Stimulated activated CD4-positive, alpha-beta T cell treated with anti-CD3 and anti-CD28 coated beads, Interleukin-12 subunit alpha, Interleukin-12 subunit beta, amount 100 ng/mL, for 48 hours (primary cell): ENCODE measurements at regions not wholly inside any gene's neighbourhood (a gene's known extent, or its start where the extent isn't known, plus 50 kb on each side); places are given as distances from the start of the nearest gene placed in this dataset.
A peak's percentile ranks its signal among the peaks of the same experiment; 100 is the strongest.

Source experiments
- DNase-seq, 3 donors: peaks; one replicate each; pipeline ENCODE4 v3.0.0-alpha.2; 2020; ENCODE audit warnings: low read depth in 2 of 3, low spot score in 1 of 3

DNA sequence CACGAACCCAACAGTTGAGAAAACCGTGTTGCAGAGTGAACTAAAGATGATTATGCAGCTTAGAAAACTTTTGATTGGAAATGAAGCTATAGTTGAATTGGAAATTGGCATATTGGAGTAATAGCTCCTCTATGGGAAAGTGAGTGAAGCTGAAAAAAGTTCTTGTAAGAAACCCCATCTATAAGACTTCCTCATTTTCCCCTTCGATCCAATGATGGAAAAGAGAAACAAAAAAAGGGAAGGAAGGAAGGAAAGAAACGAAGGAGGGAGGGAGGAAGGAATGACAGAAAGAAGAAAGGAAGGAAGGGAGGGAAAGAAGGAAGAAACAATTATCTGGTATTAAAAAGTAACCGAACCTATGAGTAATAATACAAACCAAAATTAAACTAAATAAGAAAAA, 791.8 kb upstream of the NR2F2 start:
- no peak for DNase-seq

DNA sequence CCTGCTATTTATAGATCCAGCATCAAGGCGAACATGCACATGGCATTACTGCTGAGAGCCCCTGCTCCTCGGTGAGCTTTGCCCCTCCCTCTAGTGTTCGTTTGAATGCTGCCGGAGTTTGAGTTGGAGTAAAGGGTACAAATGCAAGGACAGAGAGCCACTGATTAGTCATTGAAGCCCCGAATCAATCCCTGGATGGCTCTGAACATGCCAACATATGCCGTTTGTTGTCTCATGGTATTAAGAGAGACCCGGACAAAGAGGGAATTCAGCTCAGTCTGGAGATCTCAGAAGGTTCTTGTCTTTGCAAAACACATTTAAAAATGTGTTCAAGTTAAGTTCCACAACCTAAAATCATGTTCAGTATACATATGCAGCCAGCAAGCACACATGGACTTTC, 789.2 kb upstream of the NR2F2 start:
- DNase-seq, result no peak

DNA sequence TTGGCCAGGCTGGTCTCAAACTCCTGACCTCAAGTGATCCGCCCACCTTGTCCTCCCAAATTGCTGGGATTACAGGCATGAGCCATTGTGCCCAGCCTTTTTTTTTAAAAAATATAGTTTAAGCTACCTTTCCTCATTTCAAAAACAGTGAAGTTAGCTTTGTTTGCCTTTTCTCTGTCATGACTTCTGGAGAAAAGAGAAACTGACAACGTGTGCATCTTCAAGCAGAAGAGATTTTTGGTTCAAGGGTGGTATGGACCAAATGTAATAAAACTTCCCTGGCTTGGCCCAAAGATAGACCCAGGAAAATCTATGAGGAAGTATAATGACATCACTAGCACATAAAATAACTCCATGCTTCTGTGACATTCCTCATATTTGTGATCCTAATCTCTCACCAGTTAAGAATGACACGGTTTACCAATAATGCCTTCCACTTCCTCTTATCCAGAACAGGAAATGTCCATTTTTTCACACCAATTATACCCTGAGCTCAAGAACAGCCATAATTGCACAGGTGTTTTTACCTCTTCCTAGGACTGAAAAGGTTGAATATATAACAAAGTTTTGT, 781.2 kb upstream of the NR2F2 start:
- no peak for DNase-seq

DNA sequence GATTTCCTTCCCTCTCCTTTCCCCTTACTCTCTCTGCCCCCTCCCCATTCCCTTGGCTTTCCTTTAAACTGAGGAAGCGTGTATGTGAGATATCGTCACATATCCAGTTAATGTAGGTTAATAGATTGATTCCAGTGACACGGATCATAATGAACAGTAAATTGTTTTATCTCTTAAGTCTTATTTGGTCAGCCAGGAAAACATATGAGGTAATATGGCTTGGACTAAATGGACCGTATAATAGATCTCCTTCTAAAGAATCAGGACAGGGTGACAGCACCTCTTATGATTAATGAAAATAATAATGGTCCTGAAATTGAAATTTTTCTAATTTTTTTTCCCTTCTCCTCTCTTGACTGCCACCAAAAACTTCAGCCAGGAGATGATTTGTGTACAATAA, 779.8 kb upstream of the NR2F2 start:
- no peak for DNase-seq

DNA sequence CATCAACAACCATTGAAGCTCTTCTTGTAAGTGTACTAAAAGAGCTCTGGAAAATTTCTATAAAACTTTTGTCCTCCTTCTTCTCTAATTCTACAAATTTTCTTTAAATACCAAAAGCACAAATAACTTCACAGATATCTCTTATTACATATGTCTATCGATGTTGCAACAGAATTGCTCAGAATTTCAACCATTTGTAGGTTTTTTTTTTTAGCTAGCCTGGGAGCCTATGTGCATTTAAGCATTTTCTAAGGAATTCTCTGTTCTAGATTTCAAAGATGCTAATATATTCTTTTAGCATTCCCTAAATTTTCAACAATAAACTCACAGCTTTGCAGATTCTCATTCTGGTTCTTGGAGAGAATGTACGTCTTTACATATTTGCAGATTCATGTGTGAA, 774.3 kb upstream of the NR2F2 start:
- no peak for DNase-seq

DNA sequence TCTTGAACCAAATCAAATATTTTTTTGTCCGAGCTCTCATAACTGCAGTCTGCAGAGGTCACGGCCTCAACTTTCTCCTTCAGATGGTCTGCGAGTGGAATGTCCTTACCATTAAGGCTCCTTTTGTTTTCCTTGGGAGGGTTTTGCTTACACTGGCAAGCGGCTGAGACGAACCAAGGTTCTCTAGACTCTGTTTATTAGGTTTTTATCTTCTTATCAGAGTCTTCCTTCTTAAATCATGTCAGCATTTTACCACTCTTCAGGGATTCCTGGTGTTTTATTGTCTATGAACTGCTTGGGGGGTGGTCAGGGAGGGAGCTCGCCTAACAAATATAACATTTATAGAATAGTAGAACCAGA, 773.7 kb upstream of the NR2F2 start:
- no peak for DNase-seq

DNA sequence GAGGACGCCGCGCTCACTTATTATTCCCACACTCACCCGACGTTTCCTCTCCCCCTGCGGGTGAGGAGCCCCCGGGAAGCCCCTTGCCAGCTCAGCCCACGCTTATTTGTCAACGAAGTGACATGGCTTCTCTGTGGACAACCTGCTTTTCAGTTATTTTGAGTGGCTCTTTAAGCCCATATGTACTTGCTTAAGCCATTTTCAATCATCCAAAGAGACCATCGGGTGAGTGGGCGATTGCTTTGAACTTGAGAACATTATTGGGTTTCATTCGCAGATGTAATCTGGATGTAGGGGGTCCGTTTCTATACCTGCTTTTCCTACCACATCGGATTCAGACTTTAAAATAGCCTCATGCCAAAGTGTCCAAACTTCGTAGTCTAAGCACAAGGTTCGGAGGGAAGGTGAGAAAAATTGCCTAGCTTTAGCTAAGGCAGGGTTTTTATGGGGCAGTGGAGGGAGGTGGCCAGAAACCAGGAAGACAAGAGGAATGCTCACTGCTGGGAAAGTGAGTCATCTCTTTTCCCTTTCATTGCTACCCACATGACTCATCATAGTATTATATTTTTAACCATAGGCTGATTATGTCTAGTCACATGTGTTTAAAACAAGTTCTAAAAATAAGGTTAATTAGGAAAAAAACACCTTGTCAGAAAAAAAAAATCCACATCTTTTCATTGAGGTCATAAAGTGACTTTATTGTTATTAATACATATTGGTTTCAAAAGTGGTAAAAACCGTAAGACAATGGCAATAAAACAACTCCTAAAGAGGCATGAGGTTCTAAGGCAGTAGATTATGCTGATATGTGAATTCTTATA, 773.1 kb upstream of the NR2F2 start:
- DNase-seq, result peak in 1 of 3 donors; percentile 3

DNA sequence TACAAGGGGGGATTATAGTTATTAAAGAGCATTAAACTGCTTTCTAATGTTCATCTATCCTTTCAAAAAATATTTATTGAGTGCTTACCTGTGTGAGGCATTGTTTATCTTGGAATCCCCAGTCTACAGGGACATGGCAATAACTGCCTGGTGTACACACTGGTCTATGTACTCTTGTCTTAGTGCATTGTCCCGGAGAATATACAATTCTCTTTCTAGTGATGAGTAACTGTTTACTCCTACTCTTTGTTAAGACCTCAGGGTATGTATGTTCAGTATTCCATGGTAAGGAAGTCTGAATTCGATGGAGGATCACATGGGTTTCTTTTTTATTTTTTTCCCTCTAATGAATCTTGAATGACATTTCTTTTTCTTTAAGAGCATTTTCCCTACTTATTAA, 772.4 kb upstream of the NR2F2 start:
- no peak for DNase-seq

DNA sequence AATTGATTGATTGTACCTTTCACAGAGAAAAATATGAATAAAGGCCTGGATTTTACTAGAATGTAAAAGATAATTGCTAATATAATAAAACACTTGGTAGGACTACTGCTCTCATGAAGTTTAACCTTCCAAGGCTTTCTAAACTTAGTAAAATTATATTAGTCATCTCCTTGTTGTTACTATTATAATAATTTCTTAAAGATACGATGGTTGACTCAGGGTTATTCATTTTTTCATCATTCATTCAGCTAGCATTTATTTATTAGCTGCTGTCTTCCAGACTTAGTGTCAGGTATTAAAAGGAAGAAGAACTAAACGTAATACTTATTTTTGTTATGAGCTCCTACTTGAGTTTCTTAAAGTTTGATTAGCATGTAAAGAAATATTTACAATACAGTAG, 771.6 kb upstream of the NR2F2 start:
- DNase-seq, result no peak

DNA sequence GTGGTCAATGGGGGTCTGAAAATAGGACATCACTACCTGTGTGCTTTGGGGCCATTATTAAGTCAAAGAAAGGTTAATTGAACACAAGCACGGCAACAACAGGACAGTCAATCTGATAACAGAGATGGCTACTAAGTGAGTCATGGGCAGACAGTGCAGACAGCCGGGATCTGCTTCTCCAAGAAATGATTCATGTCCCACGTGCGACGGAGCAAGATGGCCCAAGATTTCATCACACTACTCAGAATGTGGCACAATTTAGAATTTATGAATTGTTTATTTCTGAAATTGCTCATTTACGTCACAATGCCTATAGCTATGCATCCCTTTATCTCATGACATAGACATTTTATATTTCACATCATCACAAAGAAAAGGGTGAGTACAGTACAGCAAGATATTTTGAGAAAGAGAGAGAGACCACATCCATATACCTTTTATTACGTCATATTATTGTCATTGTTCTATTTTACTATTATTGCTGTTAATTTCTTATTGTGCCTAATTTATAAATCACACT, 770.6 kb upstream of the NR2F2 start:
- DNase-seq, result no peak

DNA sequence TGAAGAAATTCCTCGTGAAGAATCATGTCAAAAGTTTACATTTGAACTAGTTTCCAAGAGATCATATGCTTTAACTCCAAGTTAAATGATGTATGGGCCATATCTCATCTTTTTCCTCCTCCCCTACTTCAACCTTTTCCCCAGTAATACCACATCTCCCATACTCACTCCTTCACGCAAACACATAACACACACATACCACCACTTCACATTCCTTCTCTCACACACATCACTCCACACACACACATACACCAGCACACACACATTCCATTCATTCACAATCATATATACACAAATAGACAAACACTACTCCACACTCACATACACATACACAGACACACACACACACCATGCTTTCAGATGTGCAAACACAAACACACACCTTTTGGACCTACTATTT, 769.0 kb upstream of the NR2F2 start:
- DNase-seq, result no peak

DNA sequence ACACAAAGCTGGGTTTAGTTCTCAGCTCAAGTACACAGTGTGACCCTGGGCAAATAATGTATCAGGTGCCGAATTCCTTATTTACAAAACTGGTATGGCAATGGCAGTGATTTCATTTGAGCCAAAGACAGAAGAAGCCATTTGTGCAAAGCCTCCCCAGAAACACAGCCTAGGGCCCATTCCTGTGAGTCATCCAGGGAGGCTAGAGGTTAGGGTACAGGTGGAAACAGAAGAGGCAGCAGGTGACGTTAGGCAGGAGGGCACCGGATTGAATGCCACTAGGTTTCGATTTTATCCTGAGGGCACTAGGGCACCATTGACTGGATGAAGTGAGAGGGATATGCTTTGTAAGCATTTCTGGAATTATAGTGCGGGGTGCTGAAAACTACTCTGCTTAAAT, 766.9 kb upstream of the NR2F2 start:
- DNase-seq, result no peak

DNA sequence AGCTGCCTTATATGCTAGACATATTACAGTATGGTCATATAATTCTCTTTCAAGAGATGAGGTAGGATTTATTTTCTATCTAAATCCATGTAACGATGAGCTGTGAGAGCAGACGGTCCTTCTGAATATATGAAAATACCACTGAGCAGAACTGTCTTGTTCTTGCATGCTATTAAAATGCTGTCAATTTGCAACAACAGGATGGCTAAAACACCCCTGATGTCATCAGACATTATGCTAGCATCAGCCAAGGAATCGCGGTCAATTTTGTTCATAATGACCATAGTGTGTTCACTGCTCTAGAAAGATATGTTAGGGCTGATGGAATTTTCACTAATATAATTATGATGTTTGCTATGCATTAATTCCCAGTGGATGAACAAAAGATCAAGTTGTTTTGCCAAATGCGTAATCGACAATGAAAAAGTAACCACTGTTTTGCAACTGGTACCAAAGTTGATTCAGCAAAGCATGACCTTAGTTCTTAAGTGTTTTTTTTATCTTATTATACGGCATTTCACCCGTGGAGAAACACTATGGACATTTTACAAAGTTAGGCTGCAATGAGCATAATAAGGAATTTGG, 765.4 kb upstream of the NR2F2 start:
- DNase-seq, result no peak

DNA sequence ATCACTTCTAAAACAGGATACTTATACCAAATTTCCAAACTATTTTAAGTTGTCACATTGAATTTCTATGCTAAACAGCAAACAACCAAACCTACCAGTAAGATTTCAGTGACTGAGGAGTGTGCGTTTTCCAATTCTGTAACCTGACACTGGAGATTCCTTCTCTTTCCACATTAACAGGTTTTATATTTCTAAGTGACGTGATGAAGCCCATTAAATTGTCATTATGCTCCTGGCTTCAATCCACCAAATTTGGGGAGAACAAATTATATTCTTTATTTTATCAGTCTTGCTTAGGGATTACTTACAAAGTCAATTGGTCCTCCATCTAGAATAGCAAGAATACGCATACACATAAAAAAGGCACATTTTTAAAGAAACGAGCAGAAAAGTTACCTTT, 764.8 kb upstream of the NR2F2 start:
- DNase-seq, result no peak

DNA sequence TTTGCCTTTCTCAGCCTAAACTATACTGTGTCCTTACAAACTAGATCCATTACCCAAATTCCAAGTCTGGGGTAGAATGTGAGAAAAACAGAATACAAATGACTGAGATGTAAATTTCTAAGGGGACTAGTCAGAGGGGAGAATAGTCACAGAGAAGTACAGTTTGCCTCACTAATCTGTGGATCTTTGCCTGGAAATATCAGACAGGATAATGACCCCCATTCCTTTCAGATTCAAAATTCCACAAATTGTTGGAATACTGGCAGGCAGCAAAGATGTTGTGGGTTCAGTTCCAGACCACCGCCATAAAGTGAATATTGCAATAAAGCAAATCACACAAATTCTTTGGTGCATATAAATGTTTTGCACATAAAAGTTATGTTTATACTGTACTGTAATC, 762.8 kb upstream of the NR2F2 start:
- no peak for DNase-seq

DNA sequence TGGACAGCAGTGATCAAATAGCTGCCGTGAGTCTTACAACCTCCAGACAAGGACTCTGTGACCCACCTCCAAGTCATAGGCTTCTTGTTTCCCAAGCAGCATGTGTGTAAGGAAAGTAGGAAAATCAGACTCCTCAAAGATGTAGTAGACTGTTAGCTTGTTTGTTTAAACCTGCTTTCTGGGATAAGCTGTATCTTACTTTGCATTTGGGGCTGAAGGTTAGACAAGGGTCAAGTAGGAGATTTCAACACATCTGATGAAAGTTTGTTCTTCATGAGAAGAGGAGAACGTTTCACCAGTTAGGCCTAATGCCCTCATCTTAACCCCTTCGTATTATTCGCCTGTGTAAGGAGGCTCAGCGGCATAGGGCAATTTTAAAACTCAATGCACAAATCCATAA, 756.4 kb upstream of the NR2F2 start:
- DNase-seq, result no peak

DNA sequence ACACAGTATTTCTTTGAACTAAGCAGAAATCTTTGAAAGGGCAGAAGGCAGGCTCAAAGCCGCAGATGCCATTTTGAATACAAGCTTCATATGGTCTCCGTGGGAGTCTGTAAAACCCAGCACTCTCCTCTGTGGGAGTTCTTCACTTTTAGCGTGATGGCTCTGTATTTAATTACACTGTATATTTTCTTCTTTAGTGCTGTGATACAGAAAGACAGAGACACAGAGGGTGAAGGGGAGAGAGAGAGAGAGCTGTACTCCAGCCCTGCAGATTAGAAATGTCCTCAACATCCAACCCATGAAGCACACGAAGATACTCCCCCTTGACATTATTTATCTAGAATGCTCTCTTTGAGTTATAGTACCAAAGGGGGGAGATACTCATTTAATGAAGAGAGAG, 752.6 kb upstream of the NR2F2 start:
- no peak for DNase-seq

DNA sequence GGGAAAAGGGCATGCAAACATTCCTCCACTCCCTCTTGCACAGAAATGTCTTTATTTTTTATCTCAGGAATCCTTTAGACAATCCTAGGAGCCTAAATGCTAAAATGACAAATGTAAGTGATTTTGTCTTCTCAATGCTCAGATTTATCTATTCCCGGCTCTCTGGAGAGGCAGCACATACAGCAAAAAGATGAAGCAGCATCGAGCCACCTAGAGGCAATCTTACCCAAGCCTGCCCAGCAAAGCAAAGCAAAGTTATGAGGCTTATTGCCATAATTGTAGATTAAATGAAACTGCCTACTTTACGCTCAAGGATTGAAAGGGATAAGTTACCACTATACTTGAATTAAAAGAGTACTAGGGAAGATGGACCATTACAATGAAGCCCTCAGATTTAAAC, 750.4 kb upstream of the NR2F2 start:
- no peak for DNase-seq

DNA sequence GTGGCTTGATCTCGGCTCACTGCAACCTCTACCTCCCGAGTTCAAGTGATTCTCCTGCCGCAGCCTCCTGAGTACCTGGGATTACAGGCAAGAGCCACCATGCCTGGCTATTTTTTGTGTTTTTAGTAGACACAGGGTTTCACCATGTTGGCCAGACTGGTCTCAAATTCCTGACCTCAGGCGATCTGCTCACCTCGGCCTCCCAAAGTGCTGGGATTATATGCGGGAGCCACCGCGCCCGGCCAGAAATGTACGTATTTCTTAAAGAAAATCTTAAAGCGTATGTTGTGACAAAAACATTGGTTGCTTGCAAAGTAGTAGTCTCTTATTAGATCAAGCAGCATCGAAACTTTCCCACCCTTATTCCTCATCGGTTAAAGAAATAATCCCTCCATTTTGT, 748.9 kb upstream of the NR2F2 start:
- DNase-seq, result no peak

DNA sequence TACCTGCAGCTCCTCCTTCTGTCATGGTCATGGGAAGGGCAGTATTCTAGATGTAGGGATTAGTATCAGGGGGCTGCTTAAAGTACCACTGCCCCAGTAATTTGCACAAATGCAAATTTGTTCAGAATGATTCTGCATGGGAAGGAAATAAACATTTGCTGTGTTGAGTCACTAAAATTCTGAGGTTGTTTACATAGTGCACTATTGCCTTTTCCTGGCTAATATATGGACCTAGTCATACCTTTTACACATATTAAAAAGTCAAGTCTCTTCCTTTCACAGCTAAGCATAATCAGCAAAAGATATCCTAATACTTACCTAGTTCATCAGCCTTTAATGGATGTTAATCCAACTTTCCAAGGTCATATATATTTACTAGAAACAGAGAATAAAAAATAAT, 746.4 kb upstream of the NR2F2 start:
- DNase-seq, result no peak

DNA sequence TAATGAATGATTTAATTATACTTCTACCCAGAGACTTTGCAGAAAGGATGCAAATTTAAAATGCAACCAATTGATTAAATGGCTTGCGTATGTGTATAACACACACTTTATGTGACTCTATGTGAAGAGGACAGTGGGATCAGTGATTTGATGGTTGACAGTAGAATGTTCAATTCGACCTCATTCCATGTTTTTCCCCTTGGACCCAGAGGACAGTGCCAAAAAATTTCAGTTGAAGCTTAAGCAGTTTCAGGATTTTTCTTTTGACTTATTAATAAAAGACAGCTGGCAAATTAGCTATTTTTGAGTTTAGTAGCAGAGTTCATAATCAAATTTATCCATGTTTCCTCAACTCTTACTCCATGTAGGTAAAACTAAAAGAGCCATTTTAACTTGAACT, 742.4 kb upstream of the NR2F2 start:
- no peak for DNase-seq

DNA sequence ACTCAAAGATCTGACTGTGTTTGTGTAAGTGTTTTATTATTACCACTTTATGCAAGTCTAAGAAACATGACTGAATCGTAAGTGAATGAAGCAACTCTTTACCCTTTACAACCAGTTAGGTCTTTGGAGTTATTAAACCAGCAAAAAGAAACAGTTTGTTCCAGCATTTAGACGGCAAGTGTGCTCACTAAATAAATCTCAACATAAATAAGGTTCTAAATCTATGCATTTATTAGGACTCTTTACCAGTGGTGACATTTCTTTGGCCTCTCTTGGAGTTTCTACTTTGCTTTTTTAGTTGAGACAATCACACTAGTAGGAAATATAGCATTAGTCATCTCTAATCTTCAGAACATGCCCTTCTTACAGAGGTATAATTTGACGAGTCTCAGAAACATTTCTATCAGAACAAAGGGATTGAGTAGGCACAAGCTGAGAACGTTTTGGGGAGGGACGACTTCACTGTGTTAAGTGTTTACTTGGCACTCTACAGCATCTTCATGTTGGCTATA, 739.9 kb upstream of the NR2F2 start:
- DNase-seq, result no peak
